ENCODE measurements at regions not wholly inside any gene's neighbourhood (a gene's known extent, or its start where the extent isn't known, plus 50 kb on each side); places are given as distances from the start of the nearest gene placed in this dataset.
"Not testable (repeated sequence)": the region's sequence is repeated elsewhere in the genome, so short reads cannot be mapped to it uniquely, and the experiment has no call there.

DNA sequence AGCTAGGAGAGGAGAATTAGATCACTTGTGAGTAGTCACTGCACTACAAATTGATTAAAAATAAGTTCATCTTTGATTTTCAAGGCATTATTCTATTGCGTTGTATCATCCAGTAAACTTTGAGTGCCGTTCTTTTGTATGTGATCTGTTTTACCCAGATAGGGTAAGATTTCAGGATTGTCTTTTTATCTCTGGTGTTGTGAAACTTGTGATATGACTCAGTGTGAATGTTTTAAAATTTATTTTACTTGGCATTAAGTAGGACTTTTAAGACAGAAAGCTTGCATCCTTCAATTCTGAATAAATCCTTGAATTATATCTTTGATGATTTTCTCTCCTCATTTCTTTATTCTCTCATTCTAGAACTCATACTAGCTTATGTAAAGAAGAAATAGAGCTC is 93.3 kb upstream of the ADAMTS5 start:
- DNase-seq, result no peak

GRCh38 chr21:27058673-27059605 is 92.1 kb upstream of the ADAMTS5 start:
- no peak for DNase-seq

DNA sequence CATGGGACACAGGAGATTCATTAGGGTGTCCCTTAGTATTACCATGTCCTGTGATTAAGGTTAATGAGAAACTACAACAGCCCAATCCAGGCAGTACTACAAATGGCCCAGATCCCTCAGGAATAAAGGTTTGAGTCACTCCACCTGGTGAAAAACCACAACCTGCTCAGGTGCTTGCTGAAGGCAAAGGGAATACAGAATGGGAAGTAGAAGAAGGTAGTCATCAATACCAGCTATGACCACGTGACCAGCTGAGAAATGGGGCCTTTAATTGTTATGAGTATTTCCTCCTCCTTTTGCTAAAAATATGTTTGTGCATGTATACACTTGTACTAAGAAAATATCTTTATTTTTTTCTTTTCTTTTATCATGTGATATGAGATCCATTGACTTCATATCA is 91.1 kb upstream of the ADAMTS5 start:
- no peak for DNase-seq

DNA sequence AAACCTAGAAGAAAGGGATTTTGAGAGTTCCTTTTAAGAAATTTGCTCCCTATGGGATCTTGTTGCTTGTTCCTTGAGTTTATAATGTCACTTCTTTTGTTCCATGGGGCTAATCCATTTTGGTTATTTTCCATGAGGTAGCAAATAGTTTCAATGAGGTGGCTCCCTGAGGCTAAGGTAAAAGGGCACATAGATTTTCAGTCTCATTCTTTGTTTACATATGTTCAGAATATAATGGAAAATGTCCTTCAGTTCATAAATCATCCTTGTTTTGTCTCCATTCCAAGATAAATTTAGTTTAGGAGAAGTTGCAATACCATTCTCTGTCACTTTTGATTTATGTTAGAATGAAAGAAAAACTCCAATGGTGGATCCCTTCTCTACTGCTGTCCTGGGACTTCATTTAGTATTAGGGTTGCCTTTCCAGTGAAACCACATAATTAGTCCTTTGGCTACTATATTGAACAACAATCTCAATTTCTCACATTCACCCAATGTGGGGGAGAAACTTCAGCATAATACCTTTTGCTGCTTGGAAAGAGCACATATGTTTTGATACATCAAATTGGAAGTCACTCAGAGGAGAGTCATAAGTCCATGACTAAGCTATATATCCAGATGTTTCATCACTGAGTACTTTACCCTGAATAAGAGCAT is 80.9 kb upstream of the ADAMTS5 start:
- no peak for DNase-seq

- no peak for DNase-seq
Measured at GRCh38 chr21:27047283-27047657, 80.4 kb upstream of the ADAMTS5 start.

DNA sequence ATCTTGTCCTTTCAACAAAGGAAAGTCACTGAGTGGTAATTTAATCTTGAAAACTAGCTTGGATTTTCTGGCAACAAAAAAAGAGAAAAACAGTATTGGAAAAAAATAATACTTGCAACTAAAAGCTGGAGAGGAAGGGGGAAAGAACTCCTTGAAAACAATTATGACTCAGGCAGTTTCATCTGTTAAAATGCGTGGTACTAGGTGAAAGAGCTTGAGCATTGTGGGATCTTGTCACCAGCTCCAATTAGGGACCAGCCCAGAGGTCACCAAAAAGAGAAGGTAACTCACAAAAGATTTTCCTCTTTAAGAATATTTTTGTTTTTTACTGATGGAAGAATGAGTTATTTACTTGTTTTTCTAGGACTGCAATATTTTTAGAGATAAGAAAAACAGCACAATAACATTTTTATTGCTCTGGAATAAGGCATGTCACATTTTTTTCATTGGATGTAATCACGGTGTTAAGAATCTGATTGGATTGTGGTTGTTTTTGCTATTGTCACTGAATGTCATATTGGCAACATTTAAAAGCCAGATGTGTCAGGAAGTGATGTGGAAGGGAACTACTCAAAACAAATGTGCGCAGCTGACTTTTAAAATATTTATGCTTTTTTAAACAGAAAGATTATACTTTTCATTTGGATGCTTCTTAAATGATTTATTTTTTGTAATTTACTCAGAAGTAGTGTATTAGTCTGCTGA is 78.5 kb upstream of the ADAMTS5 start:
- no peak for DNase-seq

- DNase-seq, result no peak
Measured at GRCh38 chr21:27043377-27043776, 76.5 kb upstream of the ADAMTS5 start.

DNA sequence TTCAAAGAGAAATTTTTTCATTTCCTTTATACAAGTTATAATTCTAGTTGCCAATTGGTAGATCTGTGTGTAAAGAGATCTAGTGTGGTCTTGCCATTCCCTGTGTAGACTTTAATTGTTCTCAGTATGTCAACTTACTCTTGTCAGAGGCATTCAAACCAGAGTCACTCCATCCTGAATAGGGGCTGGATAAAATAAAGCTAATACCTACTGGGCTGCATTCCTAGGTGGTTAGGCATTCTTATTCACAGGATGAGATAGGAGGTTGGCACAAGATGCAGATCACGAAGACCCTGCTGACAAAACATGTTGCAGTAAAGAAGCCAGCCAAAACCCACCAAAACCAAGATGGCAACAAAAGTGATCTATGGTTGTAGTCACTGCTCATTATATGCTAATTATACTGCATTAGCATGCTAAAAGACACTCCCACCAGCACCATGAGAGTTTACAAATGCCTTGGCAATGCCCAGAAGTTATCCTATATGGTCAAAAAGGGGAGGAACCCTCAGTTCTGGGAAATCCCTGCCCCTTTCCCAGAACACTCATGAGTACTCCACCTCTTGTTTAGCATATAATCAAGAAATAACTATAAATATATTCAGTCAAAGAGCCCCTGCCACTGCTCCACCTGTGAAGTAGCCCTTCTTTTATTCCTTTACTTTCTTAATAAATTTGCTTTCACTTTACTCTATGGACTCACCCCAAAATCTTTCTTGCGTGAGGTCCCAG is 74.0 kb upstream of the ADAMTS5 start:
- no peak for DNase-seq

- no peak for DNase-seq
Measured at GRCh38 chr21:27036736-27037301, 69.9 kb upstream of the ADAMTS5 start.

DNA sequence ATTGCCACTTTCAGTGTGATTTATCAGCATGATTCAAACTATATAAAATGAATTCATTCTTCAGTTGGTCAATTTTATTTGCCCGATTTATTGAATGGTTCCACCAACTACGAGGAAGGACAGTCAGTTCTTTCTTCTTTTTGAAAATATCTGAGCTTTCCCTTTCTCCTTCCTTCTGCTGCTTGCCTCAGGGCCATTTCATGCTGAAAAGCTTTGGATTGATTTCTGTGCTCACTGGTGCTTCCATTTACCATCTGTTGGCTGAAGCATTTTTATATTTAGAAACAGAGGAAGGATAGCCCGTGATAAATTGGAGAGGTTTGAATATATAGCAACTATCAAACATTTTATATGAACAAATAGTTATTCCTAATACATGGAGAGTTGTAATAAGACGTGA is 68.9 kb upstream of the ADAMTS5 start:
- no peak for DNase-seq

DNA sequence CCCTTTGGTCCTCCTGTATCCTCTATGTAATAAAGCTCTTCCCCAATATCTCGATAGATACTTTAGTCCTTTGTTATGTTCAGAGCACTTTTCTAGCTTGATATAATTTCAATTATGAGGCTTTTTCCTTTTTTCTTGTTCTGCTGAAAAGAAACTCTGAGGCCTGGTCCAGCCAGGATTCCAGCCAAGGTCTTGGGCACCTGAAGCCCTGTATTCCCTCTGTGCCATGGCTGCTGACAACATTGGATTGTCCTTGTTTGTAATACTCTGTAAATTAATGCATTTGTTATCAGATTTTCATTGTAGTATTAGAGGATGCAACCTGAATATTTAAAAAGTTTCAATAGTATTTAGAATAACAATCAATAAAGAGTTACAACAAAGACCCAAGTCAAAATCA is 67.9 kb upstream of the ADAMTS5 start:
- DNase-seq, result no peak

GRCh38 chr21:27033471-27033870 is 66.6 kb upstream of the ADAMTS5 start:
- no peak for DNase-seq

GRCh38 chr21:27026501-27026900 is 59.6 kb upstream of the ADAMTS5 start:
- DNase-seq, result no peak

- not testable (repeated sequence) for DNase-seq
Measured at GRCh38 chr21:27025708-27026107, 58.8 kb upstream of the ADAMTS5 start.

DNA sequence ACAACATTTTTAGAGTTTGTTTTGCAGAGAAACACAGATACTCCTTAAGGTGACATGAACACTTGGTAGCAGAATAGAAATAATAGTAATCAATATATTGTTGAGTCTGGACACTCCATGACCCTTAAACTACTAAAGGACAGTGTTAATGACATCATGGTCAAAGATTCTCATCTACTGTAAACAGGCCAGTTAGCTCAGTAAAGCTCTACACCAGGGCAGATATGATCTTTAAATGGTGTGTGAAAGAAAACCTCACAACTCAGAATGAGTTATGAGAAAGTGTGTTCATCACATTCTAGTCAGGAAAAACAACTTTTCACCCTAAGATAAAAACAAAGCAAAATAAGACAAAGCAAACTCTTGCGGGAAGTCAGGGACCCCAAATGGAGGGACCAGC is 58.1 kb upstream of the ADAMTS5 start:
- DNase-seq, result no peak

GRCh38 chr21:27024301-27024700 is 57.4 kb upstream of the ADAMTS5 start:
- DNase-seq, result no peak

DNA sequence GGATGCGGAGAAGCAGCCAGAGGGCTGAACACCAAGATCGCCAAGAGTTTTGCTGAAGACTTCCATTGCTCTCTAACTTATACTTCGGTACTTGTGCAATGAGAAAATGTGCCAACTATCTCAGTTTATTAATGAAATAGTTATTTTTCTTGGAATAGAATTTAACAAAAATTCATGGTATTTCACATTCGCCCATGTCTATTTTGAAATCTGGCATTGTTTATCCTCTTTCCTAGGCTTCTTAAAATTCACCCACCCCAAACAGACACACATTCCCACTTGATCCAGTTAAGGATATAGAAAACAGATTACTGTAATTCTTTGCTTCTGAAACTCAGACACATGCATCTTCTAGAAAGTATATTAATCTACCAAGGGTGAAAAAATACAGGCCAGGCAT is 56.3 kb upstream of the ADAMTS5 start:
- no peak for DNase-seq

DNA sequence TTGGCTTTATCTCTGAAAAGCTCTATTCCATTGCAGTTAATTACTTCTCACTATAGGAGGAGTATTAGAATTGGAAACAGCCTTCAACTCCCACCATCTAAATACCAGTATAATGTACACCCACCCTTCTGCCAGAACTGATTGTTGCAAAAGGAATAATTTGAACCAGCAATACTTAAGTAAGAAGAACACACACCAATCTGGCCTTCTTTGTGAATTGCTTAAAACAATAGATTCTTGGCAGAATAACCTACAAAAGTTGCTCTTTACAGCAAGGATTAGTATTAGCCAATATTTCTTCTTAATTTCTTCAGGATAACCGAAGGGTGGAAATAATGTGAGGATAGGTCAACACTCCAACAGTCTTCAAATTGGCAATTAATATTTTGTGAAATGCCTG is 54.9 kb upstream of the ADAMTS5 start:
- DNase-seq, result no peak

- DNase-seq, result no peak
Measured at GRCh38 chr21:27021046-27021445, 54.2 kb upstream of the ADAMTS5 start.

DNA sequence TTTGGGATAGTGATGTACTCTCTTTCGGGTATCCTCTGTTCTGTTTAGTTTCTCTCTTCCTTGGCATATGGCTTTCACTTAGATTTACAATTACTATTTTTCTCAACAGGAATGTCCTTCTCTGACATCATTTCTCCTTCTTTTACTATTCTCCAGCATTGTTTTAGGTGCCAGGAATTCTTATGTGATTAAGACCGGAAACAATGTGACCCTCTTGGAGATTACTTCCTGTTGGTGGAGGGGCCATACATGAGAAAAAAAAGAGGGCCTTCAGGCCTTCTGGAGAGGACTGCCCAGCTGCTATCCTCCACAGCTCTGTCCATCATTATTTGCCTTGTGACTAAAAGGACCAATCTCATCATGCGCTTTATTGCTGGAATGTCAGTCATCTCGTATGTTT is 50.4 kb upstream of the ADAMTS5 start:
- DNase-seq, result no peak
